Prostate gland (tissue), 2 donors: ENCODE measurements at regions not wholly inside any gene's neighbourhood (a gene's known extent, or its start where the extent isn't known, plus 50 kb on each side); places are given as distances from the start of the nearest gene placed in this dataset.

ENCODE experiments used
- CTCF ChIP-seq, 4 experiments: fragments of 200-600 bp in 2 of 4; fragments of 450-650 bp in 2 of 4; sonication (generic) in 2 of 4; IDR thresholded peaks; 1 replicate in 3 of 4; 2 replicates in 1 of 4; pipeline ENCODE4 v1.5.1; 2016 to 2019; ENCODE audit warnings: antibody characterized with exemption in 4 of 4, mild to moderate bottlenecking in 2 of 4, moderate library complexity in 2 of 4
- POLR2A ChIP-seq: fragments of 450-650 bp; IDR thresholded peaks from one replicate; pipeline ENCODE4 v1.6.1; 2016; ENCODE audit warnings: antibody characterized with exemption, mild to moderate bottlenecking
- POLR2AphosphoS5 ChIP-seq: sonication (generic); formaldehyde crosslinking; IDR thresholded peaks from one replicate; pipeline ENCODE4 v1.6.1; 2017; ENCODE audit warnings: antibody characterized with exemption

GRCh38 chr4:97412331-97412730 lies 730.9 kb downstream of the STPG2 start:
- TF ChIP-seq CTCF (IDR thresholded peaks at IDR 0.05) (no peak), POLR2AphosphoS5 (no peak), POLR2A (no peak)
